GM21786 (cell line): ENCODE measurements at regions not wholly inside any gene's neighbourhood (a gene's known extent, or its start where the extent isn't known, plus 50 kb on each side); places are given as distances from the start of the nearest gene placed in this dataset.
"Not testable (repeated sequence)": the region's sequence is repeated elsewhere in the genome, so short reads cannot be mapped to it uniquely, and the experiment has no call there.

Source experiments
- ATAC-seq: cut with Tn5 transposase; IDR thresholded peaks from one replicate; pipeline ENCODE4 v1.9.1; 2021; ENCODE audit not compliant: unreplicated experiment

DNA sequence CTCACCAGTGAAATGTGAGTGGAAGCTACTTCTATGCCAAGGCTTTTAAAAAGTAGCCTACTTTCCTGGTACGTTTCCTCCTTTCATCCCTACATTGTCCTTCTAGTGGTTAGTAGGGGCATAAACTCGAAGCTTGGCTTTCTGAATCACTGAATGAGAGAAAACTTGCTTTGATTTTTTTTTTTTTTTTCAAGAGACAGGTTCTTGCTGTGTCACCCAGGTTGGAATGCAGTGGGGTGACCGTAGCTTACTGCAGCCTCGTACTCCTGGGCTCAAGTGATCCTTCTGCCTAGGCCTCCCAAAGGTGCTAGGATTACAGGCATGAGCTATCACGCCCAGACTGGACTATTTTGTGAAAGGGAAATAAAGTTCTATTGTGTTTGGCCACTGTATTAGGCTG, 89.1 kb upstream of the IGFBP7 start:
- ATAC-seq: no peak

GRCh38 chr4:57195622-57196021, 85.4 kb upstream of the IGFBP7 start:
- ATAC-seq: no peak

DNA sequence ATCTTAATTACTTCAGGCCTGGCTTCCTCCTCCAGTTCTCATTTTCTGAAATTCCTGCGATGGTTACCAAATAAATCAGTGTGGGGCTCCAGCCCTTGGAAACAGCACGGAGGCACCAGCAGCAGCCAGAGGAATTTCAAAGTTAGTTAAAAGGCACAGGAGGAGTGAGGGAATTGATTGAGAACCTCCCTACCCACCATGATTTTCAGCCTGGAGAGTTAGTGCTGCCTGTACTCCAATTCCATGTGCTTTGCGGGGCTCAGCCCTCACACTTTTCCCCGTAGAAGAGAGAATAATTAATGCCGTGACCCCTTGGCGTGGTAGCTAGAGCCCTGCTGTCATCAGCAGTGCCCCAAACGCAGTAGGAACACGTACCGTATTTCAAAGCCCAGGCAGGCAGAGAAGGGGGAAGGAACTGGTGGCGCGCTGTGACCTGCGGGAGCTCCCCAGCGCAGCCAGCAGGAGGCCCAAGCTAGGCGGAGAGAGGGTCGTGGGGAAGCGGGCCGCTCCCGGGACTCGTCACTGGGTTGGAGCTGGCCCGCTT, 84.0 kb upstream of the IGFBP7 start:
- ATAC-seq: no peak

DNA sequence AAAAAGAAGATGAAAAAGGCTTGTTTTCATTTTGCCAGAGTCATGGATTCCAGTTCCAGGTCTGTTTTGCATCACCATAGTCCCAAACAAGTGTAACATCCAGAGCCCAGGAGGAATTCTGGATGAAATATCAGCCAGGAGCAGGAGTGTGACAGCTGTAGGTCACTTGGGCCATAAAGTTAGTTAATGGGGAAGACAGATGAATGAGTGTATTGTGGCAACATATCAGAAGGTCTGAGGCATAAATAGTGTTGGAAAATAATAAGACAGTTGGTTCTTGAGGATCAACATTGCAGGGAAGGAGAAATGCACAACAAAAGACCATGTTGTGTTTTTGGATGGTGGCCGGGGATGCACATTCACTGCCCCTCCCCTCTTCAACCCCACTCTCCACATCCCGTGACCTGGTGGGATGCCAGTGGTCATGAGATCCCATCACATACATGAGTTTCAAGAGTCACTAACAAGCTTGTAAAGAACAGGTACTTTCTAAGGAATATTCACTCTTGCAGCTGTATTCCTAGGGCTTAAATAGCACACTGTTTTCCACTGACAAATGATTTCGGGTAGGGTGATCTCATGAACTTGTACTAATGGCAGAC, 83.1 kb upstream of the IGFBP7 start:
- no peak for ATAC-seq

GRCh38 chr4:57191523-57192034, 81.4 kb upstream of the IGFBP7 start:
- no peak for ATAC-seq

GRCh38 chr4:57190601-57191481, 80.7 kb upstream of the IGFBP7 start:
- ATAC-seq: peak; percentile 80

GRCh38 chr4:57187246-57187645, 77.1 kb upstream of the IGFBP7 start:
- no peak for ATAC-seq

DNA sequence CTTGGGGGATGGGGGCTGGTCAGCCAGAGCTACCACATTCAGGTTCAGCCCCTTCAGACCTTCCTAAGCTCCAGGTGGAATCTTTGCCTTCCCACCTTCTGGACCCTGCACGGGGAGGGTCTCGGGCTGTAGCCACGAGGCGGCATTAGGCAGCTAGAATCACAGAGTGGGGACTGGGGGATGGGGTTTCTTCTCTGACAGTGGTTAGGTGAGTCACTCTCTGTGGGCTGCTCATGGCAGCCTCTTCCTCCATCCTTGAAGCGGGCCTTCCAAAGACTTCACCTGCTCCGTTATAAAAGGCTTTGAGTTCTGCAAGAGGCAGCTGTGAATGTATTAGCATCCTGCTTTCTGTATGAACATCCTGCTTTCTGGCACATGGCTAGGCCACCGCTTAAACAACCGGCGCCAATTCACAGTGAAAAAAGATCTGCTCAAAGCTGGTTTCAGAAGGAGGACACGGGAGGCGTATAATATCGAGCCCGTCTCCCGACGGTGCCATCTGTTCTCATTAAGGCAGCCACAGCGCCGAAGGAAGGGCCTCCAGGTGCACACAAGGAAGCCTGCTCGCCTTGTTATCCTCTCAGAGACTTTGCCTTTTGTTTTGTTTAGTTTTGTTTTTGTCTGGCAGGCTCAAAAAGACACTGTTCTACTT, 74.3 kb upstream of the IGFBP7 start:
- no peak for ATAC-seq

DNA sequence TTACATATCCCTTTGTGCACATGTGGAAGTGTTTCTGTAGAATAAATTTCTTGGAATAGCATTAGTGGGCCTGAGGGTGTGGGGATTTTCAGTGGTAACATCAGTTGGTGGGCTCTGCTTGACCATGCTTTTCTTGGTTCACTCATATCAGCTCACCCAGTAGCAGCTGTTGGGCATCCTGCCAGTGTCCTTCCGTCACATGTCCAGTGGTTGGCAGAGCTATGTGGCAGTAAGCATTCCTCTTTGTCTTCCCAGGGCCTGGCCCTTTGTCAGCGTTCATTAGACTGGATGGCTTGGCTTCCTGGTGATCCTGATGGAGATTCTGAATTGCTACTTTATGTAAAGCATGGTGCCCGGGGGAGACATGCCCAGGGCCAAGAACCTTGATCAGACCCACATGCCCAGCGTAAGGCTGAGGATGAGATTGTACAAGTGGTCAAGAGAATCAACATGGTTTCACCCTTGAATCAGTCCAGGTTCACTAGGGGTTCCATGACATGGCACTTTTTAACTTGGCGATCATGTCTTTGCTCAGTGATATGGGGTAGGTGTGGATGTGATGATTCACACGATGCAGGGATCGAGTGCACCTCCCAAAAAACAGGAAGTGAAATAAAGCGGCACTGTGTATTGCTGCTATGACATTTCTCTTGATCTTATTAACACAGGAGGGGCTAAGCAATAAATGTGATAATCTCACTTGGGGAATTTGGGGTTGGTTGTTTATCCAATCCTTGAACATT, 72.1 kb upstream of the IGFBP7 start:
- ATAC-seq: no peak

DNA sequence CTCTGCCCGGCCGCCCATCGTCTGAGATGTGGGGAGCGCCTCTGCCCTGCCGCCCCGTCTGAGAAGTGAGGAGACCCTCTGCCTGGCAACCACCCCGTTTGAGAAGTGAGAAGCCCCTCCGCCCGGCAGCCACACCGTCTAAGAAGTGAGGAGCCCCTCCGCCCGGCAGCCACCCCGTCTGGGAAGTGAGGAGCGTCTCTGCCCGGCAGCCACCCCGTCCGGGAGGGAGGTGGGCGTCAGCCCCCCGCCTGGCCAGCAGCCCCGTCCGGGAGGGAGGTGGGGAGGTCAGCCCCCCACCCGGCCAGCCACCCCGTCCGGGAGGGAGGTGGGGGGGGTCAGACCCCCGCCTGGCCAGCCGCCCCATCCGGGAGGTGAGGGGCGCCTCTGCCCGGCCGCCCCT, 63.0 kb upstream of the IGFBP7 start:
- not testable (repeated sequence) for ATAC-seq

DNA sequence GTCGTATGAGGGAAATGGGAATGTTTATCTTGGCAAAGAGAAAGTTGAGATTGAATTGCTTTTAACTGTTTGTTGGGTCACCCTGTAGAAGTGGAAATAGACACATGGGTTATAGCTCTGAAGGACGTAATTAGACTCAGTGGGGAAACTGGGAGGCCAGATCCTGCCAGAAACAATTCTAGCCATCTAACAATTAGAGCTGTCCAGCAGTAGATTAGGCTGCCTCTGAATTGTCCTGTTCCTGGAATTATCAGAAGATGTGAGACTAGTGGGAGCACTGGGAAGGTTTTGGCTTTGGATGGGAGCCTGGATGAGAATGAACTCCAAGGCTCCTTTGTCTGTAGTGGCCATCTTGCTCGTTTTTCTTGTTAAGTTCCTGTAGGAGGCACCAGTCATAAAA, 61.9 kb upstream of the IGFBP7 start:
- no peak for ATAC-seq

DNA sequence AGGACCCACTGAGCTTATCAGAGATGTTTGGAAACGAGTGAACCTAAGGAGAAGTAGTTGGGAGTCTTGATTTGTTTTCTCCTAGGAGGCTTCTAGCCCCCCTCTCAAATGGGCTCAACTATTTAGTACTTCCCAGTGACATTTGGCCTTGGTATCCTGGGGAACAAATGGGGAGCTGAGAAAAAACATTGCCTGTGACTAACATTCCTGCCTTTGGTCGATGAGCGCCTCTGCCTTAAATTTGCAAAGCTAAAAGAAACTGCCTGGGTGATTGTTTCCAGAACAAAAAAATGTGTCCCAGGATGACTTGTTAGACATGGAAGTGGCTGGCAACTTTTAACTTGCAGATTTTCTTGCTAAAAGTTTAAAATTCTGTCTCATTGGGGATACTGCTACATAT, 58.8 kb upstream of the IGFBP7 start:
- no peak for ATAC-seq

DNA sequence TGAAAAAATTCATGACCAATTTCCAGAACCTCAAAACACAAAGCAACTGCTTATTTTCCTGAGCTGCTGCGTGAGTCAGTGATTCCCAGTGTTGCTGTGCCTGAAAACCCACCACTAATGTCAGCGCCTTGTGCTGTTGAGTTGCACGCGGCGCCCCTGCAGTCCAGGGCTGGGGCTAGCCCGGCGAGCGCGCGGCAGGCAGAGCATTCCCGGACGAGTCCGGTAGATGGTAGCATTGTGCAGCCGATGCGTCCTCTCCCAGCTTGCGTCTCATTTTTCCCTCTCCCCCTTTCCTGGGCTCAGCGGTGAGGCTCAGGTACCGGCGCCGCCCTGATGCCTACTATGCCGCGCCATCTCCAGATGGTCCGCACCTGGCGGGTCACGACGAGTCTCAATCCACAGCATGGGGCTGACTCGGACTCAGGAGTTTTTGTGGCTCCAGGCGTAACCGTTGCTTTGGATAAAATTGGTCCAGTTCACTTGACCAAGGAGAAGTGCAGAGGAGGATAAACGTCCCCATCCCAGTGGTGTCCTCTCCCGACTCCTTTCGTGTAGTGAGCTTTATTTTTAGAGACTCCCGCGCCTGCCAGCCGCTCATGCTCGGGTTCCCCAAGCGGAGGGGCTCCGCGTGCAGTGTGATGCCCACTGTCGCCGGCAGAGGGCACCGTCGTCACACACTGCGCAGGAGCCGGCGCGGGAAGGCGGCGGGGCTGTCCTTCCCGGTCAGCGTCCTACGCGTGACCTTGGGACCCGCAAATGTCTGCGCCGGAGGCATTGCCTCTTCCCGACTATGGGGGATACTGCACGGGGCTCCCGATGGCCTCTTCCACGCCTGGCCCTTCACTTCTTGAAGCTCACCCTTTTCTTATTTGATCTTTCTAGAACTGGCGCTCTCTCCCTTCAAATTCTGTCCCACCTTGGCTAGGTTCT, 53.6 kb upstream of the IGFBP7 start:
- peak; percentile 98 for ATAC-seq

GRCh38 chr4:57162499-57163019, 52.4 kb upstream of the IGFBP7 start:
- no peak for ATAC-seq
